ENCODE measurements at regions not wholly inside any gene's neighbourhood (a gene's known extent, or its start where the extent isn't known, plus 50 kb on each side); places are given as distances from the start of the nearest gene placed in this dataset.
"Not testable (repeated sequence)": the region's sequence is repeated elsewhere in the genome, so short reads cannot be mapped to it uniquely, and the experiment has no call there.

DNA sequence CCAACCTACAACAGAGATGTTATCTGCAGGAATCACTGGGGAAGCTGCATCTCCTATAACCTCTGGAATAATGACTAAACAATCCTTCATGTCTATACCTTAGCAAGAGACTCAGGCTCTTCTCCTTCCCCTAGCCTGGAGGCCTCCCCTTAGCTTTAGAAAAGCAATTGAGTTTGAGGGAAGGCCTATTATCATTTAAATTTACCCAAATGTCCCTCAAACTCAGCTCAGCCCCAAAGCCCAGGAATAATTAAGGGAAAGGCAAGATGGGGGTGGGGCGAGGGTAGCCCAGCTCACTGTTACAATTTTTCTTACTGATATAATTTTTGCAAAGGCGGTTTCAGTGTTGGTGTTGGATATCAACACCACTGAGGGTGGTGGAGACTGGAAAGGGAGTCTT, 151.4 kb upstream of the EEA1 start:
- DNase-seq (ENCODE audit: low spot score), result no peak

DNA sequence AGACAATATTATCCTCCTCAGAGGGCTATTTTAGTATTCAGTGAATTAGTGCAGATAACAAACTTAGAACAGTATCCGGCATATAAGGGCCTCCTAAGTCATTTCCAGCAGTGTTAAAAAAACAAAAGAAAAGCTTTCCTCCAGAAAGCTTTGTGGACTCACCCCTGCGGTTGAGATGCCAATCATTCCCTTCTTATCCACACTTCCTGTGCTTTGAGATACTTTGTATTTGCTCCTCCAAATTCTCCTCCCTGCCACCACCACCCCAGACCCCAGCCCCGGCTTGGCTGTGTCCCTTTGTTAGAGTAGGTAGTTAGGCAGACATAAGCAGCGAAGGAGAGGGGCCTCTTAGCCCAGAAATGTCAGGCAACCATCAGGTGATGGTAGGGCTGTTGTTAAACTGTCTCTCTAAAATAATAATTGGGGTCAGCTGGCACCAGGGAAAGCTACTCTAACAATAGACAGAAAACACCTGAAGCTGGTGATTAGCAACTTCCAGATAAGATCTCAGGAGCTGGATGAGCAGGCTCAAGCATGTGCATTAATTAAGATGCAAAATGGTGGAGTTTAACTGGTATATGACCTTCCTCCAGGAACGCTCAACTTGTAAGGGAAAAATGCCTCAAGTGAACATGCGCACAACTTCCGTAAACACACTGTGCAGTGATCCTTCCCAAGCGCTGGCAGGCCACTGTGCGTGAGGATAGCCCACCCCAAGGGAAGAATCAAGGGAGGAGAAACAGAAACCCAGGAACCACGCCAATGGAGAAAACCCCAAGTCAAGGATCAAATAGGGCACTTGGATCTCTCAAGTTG, 152.1 kb upstream of the EEA1 start:
- DNase-seq (ENCODE audit: low spot score), result no peak

DNA sequence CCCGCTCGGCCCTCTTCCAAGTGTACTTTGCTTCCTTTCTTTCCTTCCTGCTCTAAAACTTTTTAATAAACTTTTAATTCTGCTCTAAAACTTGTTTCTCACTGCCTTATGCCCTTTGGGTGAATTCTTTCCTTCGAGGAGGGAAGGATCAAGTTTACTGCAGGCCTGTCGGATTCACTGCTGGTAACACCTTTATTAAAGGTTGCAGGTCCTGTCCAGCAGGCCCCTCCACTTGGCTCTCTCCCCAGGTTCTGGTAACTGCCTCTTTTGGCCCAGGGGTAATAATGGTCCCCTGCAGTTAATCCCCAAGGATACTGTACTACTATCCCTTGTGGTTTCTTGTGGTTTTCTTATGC, 152.7 kb upstream of the EEA1 start:
- no peak for DNase-seq (ENCODE audit: low spot score)

GRCh38 chr12:93085383-93086287, 156.5 kb upstream of the EEA1 start:
- no peak for DNase-seq (ENCODE audit: low spot score)

DNA sequence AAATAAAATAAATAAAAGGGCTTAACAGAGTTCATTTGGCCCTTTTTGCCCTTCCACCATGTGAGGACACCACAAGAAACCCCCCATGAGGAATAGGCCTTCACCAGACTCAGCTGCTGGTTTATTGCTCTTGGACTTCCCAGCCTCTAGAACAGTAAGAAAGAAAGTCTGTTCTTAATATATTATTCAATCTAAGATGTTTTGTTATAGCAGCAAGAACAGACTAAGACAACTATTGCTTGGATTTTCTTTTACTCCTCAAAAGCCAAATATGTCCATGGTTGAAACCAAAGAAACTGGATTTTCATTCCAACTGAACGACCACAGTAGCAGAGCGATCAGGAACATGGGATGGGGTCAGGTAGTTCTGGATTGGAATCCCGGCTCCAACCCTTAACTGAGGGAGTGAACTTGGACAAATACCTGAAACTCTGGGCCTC, 157.2 kb upstream of the EEA1 start:
- no peak for DNase-seq (ENCODE audit: low spot score)

DNA sequence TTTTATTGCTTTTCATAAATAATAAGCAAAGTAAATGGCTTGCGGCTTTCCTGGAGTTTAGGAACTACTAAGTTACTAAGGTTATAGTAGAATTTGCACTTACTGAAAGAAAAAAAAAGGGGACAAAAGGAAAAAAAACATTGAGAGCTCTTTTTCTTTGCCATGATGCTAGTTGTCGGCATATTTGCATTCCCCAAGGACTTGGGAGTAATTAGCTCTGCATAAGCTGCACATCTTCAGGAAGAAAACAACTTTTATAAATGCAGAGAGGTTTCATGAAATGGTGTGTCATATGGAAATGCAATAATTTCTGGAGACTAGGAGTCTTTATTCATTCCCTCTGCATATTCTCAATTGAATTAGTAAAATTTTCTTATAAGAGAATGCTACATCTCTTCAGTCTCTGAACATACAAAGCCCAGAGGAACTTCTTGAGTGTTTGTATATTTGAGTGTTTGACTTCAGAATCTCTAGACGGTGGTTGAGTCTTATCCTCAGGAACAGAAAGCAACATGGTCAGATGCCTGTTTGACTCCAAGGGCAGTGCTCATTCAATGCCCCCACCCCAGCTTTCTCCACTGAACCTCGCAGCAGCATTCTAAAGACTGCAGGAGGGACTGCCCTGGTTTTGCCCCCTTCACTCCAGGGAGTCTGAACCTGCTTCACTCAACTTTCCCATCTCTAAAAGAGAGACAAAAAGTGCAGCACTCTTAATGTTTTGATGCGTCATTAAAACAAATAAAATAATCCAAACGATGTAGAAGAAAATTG, 158.9 kb upstream of the EEA1 start:
- DNase-seq (ENCODE audit: low spot score), result no peak

DNA sequence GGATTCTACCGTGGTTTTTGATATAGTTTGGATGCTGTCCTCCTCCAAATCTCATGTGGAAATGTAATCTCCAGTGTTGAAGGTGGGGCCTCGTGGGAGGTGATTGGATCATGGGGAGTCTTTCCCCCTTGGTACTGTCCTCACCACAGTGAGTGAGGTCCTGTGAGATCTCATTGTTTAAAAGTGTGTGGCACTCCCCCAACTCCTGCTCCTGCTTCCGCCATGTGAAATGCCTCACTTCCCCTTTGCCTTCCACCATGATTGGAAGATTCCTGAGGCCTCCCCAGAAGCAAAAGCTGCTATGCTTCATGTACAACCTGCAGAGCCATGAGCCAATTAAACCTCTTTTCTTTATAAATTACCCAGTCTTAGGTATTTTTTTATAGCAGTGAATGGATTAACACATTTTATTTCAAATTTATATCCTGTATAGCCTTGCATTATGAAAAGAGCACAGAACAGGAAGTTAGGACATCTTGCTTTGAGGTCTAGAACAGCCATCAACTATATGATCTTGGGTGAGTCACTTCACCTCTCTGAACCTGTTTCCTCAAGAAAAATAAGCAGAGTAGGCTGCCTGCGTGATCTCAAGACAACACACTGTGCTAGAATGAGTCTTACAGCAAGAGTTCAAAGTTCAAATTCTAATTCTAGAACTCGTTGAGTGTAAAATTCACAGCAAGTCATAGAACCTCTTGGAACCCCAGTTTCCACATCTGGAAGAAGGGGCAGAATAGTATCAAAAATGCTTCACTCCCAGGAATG, 160.9 kb upstream of the EEA1 start:
- DNase-seq (ENCODE audit: low spot score), result no peak

GRCh38 chr12:93090731-93091172, 161.7 kb upstream of the EEA1 start:
- DNase-seq (ENCODE audit: low spot score), result peak; percentile 28

GRCh38 chr12:93091886-93092648, 163.0 kb upstream of the EEA1 start:
- DNase-seq (ENCODE audit: low spot score), result no peak

- no peak for DNase-seq (ENCODE audit: low spot score)
These were observed 163.5 kb upstream of the EEA1 start for GRCh38 chr12:93092649-93092945.

- no peak for DNase-seq (ENCODE audit: low spot score)
These were observed 164.1 kb upstream of the EEA1 start for GRCh38 chr12:93093243-93093642.

DNA sequence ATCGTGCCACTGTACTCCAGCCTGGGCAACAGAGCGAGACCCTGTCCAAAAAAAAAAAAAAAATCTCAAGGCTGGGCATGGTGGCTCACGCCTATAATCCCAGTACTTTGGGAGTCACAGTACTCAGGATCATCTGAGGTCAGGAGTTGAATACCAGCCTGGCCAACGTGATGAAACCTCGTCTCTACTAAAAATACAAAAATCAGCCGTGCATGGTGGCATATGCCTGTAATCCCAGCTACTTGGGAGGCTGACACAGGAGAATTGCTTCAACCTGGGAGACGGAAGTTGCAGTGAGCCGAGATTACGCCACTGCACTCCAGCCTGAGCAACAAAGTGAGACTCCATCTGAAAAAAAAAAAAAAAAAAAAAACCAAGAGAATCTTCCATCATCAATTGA, 165.1 kb upstream of the EEA1 start:
- DNase-seq (ENCODE audit: low spot score), result not testable (repeated sequence)

DNA sequence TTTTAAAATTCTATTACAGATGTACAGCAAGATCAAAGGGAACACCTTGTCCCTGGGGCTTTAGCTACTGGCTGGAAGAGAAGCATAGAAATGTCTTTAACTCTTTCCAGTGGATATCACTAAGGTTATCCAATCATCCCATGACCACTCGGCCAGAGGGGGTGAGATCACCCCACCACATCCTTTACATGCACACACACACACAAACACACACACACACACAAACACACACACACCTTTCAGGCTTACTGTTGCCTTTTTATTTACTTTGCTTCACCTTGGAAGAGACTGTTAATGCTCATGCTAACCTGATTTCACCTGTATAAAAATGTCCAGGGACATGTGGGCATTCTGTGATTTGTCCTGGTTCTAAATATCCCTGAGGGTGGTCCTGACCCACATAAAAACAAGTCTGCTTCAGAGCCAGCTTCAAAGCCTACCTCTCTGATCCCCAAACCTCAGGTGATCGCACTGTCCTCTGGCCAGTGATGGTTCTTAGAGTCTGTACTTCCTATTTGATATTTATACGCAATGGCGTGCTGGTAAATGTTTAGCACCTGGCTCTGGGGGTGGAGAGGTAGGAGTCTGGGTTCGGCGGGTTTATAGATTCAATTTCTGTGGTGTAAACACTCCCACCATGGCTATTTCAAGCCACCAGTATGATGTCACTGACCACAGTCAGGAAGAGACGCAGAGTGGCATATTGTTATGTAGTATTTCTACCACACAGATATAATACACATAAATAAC, 166.1 kb upstream of the EEA1 start:
- no peak for DNase-seq (ENCODE audit: low spot score)

DNA sequence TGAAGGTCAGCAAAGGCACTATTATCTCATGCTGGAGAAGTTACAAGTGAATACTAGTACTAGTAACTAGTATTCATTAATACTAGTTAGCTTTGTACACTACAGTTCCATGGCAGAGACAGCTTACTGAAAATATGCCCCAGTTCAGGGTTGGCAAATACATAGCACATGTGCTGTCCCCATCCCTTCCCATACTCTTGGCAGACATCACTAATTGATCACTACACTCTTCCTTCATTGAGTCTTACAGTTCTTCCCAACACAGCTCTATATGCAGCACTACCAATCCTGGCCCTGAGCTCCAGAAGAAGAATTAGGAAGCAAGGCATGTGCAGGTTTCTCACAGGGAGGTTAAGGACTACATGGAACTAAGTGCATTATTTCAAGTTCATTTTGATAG, 168.3 kb upstream of the EEA1 start:
- DNase-seq (ENCODE audit: low spot score), result no peak

DNA sequence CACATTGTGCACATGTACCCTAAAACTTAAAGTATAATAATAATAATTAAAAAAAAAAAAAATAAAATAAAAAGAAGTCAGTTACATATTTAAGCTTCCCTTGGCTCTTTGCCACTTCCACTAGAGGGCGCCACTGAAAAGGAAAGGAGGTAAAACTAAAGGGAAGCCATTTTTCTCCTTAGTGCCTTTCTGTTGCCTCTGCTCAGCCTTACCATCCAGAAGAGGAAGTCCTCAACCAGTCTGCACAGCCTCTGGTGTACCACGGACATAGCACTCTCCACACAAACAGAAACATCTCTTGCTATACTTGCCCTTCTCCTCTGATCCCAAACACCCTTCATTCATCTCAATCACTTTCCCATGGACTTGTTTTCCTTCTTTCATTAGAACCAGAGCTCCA, 169.0 kb upstream of the EEA1 start:
- no peak for DNase-seq (ENCODE audit: low spot score)

DNA sequence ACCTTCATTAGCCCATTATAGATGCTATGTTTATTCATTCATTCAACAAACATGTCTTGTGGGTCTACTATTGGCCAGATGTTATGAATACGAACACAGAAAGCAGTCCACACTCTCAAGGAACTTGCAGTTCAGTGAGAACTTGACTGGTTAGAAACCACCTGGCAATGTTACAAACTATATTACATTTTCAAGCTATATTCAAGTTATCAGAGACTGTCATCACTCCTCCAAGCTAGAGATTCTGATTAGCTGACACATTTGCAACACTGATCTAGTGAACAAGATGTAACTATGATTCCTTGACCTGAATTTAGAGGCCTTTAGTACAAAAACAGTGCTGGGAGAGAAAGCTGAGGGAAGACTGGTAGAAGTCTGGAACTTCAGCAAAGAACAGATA, 170.7 kb upstream of the EEA1 start:
- DNase-seq (ENCODE audit: low spot score), result no peak

DNA sequence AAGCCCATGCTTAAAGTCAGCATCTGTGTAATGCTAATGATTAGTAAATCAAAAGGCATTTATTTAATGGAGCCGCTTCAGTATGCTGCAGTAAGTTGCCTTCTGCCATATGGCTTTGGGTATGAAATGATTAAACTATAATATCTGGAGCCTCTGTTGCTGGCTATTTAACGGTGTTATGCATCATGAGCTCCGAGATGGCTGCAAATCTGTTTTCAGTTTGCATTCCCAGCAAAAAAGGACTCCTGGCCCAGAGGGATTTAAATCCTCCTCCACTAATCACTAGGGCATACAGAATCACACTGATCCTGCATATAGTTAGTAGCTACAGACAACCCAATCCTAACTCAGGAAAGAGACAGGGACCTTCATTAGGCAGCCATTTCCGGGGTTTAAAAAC, 171.5 kb upstream of the EEA1 start:
- DNase-seq (ENCODE audit: low spot score), result no peak

- DNase-seq (ENCODE audit: low spot score), result no peak
These were observed 172.3 kb upstream of the EEA1 start for GRCh38 chr12:93101367-93101766.

GRCh38 chr12:93102312-93102711, 173.2 kb upstream of the EEA1 start:
- no peak for DNase-seq (ENCODE audit: low spot score)

DNA sequence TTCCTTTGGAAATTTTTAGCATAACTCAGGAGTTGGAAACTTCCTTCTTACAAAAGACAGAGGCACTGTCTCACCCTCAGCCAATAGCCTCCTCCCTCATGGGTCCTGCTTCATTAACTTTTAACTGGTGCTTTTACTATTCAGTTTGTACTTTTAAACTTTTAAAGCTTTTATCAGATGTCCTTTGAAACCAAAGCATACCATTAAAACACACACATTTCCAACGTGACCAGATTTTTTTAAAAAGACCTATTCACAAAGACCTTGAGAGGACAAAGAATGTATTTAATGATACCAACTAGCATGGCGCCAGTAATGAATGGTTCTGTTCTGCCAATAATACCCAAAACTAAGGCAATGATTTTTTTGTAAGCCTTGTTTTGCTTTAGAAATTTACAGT, 173.6 kb upstream of the EEA1 start:
- no peak for DNase-seq (ENCODE audit: low spot score)
